HG03571 (cell line): ENCODE measurements at regions not wholly inside any gene's neighbourhood (a gene's known extent, or its start where the extent isn't known, plus 50 kb on each side); places are given as distances from the start of the nearest gene placed in this dataset.
"Not testable (repeated sequence)": the region's sequence is repeated elsewhere in the genome, so short reads cannot be mapped to it uniquely, and the experiment has no call there.

Experiments
- ATAC-seq: cut with Tn5 transposase; IDR thresholded peaks from one replicate; pipeline ENCODE4 v1.9.1; 2021; ENCODE audit not compliant: unreplicated experiment

DNA sequence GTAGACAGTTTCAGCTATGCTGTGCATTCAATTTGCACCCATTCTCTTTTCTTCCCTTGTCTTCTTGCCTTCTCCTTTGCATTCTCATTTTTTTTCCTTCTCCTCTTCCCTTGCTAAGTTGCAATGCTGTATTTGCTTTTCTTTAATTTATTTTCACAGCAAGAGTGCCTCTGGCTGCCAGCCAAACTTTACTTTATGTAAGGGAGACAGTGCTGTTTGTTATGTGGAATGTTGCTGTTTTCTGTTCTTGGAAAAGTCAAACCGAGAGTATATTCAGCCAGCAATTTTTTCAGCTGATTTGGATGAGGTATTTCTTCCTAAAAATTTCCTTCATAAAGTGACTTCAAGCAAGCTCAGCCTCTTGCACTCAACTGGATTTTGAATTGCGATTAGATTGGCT is 1293.4 kb downstream of the ARAP2 start:
- no peak for ATAC-seq

DNA sequence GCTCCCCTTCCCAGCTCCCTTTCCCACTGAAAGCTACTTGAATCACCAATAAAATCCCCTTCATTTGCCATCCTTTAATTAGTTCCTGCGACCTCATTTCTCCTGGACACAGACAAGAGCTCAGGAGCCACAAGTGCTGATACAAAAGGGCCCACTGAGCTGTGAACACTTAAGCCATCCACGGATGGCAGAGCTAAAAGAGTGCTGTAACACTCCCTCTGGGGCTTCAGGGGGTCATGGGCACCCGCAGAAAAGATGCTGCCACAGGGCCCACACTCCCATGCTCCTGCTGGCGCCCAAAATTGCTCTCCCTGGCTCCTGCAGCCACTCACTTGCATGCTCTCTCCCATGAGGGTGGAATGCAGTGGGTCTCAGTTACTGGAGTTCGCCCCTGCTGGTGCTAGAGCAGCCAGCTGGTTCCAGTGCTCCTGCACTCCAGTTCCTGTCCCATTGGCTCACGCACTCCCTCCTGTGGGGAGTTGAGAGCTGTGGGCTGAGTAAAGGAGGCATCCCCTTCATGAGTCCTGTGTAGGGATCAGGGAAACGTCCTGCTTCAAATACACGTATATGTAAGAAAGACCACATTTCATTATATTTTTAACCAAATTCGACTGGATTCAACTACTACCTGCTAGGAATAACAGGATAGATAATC is 1291.0 kb downstream of the ARAP2 start:
- no peak for ATAC-seq

GRCh38 chr4:34964613-34965012 is 1279.7 kb downstream of the ARAP2 start:
- ATAC-seq = no peak

DNA sequence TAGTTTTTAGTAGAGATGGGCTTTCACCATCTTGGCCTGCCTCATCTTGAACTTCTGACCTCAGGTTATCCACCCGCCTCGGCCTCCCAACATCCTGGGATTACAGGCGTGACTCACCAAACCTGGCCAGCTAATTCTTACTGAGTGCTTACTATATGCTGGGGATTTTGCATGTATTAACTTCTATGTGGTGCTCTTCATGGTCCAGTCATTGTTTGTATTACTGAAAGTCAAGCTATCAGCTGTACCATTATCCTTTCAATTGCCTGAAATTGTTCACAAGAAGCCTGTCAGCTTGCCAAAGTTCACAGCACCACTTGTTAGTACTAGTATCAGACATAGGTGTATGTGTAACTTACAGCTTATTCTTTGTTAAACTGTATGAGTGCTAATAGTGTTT is 1272.1 kb downstream of the ARAP2 start:
- no peak for ATAC-seq

GRCh38 chr4:34973650-34974312 is 1270.5 kb downstream of the ARAP2 start:
- ATAC-seq = no peak

- ATAC-seq = no peak
Observed at GRCh38 chr4:34974313-34974680, 1270.0 kb downstream of the ARAP2 start.

- ATAC-seq = not testable (repeated sequence)
Observed at GRCh38 chr4:35021222-35021621, 1223.1 kb downstream of the ARAP2 start.

DNA sequence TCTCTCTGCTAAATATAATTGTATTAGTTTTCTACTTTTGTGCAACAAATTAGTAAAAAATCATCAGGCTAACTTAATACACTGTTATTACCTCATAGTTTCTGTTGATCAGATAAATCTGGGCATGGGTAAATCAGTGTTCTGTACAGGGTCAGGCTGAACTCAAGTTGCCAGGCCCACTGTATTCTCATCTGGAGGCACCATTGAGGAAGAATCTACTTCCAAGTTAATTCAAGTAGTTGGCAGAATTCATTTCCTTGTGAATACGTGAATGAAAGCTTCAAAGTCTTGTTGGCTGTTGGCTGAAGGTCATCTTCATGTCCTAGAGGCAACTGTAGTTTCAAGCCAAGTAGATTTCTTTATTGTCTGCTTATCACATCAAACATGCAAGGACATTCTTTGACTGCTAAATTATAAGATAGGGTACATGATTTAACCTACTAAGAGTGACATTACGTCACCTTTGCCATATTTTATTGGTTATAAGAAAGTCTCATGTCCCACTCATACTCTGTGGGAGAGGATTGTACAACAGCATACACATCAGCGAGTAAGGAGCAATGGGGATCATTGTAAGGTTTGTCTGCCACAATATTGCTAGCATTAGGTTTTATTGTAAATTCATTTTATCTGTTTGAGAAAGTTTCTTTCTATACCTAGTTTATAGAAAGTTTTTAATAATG is 1219.0 kb downstream of the ARAP2 start:
- ATAC-seq = no peak

DNA sequence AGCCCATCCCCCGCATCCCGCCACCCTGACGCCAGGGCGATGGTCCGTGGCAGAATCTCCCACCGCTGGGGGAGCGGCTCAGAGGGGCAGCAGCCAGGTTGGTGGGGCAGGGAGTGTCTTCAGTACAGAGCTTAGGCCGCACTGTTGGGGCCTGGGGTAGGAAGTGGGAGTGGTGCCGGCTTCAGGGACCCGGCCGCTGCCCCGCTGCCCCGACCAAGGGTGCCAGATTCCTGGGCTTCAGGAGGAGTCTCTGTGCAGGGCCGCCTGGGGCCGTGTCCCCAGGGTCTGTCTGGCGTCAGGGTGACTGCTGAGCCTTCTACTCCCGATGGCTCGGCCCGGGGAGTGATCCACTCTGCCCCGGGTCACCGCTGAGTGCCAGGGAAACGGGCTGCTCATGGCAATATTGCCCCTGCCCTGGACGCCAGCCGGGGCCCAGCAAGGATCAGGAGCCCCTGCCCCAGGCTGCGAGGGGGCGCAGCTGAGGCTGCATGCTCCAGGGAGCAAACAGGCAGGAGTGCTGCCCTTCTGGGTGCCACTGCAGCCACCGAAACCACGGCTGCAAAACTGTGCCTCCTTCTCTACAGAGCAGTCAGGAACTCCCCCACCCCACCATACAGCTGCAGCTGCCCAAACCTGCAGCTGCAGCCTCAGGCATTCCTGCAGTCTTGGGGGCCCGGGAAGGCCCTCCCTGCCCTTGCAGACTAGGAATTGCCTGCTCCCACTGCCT is 1206.1 kb downstream of the ARAP2 start:
- ATAC-seq = no peak

DNA sequence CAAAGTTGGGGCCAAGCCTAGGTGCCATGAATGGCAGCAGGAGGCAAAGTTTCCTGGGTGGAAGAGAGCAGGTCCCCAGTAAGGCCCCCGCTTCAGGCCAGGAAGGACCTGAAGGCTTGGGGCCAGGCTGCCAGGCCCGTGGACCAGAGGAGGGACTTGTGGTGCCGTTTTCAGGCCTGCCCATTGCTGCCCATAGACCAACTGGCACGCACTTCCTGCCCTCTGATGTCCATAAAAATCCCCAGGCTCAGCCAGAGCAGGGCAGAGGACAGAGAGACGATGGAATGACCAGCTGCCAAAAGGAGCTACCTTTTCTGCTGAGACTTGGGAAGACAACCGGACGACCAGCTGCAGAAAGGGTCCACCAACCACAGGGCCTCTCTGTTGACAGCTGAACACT is 1205.5 kb downstream of the ARAP2 start:
- no peak for ATAC-seq

GRCh38 chr4:35052546-35052945 is 1191.8 kb downstream of the ARAP2 start:
- no peak for ATAC-seq

GRCh38 chr4:35063031-35063570 is 1181.2 kb downstream of the ARAP2 start:
- no peak for ATAC-seq

- no peak for ATAC-seq
Observed at GRCh38 chr4:35066406-35066805, 1177.9 kb downstream of the ARAP2 start.

GRCh38 chr4:35080799-35081198 is 1163.5 kb downstream of the ARAP2 start:
- ATAC-seq = no peak

GRCh38 chr4:35087218-35087617 is 1157.1 kb downstream of the ARAP2 start:
- no peak for ATAC-seq

GRCh38 chr4:35100932-35101331 is 1143.4 kb downstream of the ARAP2 start:
- ATAC-seq = no peak

DNA sequence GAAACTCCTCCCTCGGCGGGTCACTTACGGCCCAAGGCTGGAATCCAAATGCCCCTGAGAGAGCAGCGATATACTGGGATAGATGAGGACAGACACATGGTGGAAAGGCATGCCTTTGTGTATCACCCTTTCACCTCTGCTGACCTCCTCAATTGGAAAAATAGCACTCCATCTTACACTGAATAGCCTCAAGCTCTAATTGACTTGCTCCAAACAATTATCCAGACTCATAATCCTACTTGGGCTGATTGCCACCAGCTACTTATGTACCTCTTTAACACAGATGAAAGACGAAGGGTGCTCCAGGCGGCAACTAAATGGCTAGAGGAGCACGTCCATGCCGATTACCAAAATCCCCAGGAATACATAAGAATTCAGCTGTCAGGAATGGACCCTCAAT is 1142.2 kb downstream of the ARAP2 start:
- ATAC-seq = no peak

DNA sequence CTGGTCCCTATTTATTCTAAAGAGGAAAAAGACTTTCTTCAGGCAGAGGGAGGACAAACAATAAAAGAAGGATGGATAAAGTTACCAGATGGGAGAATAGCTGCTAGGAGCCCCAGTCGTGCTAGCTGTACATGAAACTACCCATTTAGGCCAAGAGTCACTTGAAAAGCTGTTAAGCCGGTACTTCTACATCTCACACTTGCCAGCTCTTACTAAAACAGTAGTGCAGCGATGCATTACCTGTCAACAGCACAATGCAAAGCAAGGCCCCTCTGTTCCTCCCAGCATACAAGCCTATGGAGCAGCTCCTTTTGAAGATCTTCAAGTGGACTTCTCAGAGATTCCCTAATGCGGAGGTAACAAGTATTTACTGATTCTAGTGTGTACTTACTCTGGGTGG is 1138.8 kb downstream of the ARAP2 start:
- ATAC-seq = no peak

DNA sequence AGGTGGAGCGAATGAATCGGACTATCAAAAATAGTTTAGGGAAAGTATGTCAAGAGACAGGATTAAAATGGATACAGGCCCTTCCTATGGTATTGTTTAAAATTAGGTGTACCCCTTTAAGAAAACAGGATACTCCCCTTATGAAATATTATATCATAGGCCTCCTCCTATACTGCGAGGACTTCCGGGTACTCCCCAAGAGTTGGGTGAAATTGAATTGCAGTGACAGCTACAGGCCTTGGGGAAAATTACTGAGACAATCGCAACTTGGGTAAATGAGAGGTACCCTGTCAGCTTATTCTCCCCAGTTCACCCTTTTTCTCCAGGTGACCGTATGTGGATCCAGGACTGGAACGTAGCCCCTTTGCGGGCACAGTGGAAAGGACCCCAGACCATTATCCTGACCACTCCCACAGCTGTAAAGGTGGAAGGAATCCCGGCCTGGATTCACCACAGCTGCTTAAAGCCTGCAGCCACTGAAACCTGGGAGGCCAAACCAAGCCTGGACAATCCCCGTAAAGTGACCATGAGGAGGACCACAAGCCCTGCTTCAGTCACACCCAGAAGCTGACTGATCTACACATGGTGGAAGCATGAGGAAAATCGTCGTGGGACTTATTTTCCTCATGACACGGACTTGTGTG is 1138.1 kb downstream of the ARAP2 start:
- ATAC-seq = no peak

DNA sequence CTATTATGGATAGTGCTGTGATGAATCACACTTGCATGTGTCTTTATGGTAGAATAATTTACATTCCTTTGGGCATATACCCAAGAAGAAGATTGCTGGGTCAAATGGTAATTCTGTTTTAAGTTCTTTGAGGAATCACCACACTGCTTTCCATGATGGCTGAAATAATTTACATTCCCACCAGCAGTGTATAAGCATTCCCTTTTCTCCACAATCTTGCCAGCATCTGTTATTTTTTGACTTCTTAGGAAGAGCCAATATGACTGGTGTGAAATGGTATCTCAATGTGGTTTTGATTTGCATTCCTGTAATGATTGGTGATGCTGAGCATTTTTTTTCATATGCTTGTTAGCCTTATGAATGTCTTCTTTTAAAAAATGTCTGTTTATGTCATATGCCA is 1120.2 kb downstream of the ARAP2 start:
- no peak for ATAC-seq
